GM21367 (cell line): ENCODE measurements at regions not wholly inside any gene's neighbourhood (a gene's known extent, or its start where the extent isn't known, plus 50 kb on each side); places are given as distances from the start of the nearest gene placed in this dataset.

Experiments used
- ATAC-seq: cut with Tn5 transposase; IDR thresholded peaks from one replicate; pipeline ENCODE4 v1.9.1; 2021; ENCODE audit not compliant: unreplicated experiment

DNA sequence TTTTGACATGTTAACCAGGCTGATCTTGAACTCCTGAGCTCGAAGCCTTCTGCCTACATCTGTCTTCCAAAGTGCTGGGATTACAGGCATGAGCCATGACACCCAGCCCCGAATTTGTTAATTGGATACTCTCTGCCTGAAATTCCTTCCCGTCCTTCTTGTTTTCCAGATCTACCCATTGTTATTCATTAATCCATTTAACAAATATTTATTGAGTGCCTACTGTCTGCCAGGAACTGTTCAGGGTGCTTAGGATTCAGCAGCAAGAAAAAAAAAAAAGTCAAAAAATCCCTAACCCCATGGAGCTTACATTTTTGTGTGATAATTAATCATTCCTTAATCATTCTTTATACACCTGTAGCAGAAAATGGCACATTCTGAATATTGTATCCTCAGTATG, 206.8 kb upstream of the FOXD3 start:
- no peak for ATAC-seq

GRCh38 chr1:63116016-63116415, 206.4 kb upstream of the FOXD3 start:
- no peak for ATAC-seq

DNA sequence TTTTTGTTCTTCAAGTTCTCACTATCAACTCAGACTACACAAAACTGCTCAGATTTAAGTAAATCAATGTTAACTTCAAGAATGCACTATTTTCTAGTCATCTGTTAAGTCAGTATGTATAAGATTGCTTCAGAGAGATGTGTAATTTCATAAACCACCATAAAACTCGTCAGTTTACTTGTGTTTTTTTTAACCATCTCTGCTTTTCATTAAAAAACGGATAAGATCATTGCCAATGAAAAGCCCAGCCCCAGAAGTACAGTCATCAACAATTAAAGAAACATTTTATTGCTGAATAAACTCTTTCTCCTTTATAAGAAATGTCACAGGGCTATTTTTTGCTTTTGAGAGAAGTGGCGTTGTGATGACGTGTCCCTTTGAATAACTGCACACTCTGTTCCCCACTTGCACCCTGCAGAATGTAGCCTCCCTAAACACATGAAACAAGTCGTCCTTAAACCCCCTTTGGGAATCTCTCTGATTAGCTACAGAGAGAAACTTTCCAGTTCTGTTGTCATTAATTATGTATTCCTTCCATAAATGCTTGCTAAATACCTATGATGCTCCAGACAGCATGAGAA, 202.7 kb upstream of the FOXD3 start:
- no peak for ATAC-seq

GRCh38 chr1:63122079-63122478, 200.3 kb upstream of the FOXD3 start:
- peak; percentile 37 for ATAC-seq

DNA sequence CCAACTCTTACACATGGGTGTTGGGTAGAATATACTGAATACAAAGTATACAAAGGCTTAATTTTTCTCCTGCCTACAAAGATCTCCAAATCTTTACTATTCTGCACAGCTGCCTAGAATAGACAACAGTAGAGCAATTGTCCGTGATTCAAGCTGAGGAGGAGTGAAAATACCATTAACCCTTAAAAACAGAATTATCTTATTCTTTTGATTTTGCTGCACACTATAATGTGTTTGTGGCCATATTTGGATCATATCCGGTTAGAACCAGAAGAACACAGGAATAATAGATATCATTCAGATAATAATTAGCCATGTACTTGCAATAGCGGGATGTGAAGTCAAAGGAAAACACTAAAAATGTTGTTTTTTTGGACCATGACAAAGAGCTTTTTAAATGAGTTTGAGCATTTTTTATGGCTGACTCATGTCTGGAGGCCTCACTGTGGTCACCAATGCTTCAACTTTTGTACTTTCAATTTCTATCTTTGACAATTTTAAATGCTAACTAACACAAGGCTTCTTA, 197.6 kb upstream of the FOXD3 start:
- peak; percentile 88 for ATAC-seq

GRCh38 chr1:63126104-63126503, 196.3 kb upstream of the FOXD3 start:
- ATAC-seq: no peak

- no peak for ATAC-seq
Observed at GRCh38 chr1:63127376-63127775, 195.0 kb upstream of the FOXD3 start.

GRCh38 chr1:63128556-63128955, 193.8 kb upstream of the FOXD3 start:
- no peak for ATAC-seq

GRCh38 chr1:63129184-63129583, 193.2 kb upstream of the FOXD3 start:
- ATAC-seq: no peak

- no peak for ATAC-seq
Observed at GRCh38 chr1:63129855-63130254, 192.5 kb upstream of the FOXD3 start.

DNA sequence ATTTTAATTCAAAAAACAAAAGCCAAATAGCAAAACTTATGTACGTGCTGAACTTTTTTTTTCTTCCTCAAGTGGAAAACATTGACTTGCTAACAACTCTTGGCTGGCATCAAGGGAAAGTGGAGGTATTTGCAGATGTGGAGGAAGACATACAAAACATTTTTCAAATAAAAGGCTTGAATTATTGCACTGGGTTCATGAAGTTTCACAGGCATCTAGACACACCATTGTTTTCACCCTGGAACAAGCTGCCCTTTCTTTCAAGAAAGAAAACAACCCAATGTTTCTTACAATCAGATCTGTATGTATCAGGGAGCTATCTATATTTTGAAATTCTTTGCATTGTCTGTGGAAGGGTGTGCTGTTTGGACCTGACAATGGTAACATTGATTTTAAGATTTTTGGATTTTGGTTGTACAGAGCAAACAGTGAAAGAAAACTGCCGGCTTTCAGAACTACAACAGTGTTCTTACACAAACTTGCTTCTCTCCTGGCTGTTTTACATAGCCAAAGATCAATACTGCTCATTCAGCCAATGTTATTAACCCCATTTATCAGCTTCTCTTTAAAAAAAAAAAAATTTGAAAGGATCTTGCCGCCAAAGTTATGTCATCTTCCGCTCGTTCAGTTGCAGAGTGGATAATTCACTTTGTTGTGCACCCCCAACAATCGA, 187.7 kb upstream of the FOXD3 start:
- no peak for ATAC-seq

GRCh38 chr1:63135174-63135512, 187.2 kb upstream of the FOXD3 start:
- no peak for ATAC-seq

DNA sequence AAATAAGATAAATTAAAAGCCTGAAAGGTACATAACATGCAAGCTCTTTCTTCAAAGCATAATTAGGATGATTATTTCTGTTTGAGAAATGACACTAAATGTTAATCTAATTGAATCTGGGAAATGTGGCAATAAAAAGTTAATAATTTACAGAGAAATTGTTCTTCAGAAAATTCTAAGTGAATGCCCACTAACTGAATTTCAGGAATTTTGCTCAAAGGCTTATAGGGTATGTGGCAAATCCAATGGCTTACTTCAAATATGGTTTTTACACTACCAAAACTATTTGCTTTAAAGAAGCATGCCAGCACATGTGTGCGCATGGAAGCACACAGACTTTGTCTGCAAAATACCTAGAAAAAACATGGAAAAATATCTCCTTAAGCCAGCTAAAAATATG, 186.6 kb upstream of the FOXD3 start:
- no peak for ATAC-seq

DNA sequence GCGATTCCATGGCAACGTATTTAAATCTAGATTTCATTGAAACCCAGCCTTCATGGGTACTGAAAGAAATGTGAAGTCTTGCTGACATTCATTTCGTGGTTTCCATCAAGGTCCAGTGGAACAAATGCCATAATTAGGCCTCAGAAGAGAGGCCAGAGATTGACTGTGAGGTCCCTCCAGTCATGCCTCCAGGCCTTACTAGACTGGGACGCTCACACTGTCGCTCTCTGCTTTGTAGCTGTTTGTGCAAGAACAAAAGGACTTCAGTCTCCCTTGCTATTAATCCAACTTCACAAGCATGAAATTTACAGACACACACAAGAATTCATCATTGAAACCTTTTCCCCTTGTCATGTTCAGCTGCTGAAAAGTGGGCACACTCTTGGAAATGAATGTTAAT, 180.4 kb upstream of the FOXD3 start:
- no peak for ATAC-seq

- no peak for ATAC-seq
Observed at GRCh38 chr1:63143482-63143881, 178.9 kb upstream of the FOXD3 start.

DNA sequence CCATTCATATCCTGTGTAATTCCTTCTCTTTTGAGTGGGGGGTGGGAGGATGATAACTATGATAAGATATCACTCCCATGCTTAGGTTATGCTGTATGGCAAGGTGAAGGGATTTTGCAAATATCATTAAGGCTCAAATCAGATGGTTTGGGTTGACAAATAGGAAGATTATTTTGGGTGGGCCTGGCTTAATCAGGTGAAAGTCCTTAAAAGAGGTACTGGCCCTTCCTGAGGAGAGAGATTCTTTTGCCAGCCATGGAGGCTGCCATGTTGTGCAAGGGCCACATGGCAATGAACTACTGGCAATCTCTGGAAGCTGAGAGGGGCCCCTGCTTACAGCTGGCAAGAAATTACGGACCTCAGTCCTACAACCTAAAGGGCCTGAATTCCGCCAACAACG, 174.6 kb upstream of the FOXD3 start:
- no peak for ATAC-seq

- peak; percentile 89 for ATAC-seq
Observed at GRCh38 chr1:63148825-63149645, 173.3 kb upstream of the FOXD3 start.

DNA sequence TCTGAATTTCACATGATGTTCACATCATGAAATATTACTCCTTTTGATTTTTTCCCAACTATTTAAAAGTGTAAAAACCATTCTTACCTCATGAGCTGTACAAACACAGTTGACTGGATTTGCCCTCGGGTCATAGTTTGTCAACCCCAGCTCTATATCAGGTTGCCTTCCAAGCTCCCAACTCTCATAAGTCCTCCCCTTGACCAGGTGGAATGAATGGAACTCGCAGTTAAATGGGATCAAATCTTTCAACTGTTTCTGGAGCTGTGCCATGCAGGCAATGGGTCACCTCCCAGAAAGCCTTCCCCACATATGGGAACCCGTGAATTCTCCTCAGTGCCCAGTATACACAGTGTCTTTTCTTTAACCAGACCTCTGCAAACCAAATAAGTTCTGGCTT, 169.8 kb upstream of the FOXD3 start:
- no peak for ATAC-seq

DNA sequence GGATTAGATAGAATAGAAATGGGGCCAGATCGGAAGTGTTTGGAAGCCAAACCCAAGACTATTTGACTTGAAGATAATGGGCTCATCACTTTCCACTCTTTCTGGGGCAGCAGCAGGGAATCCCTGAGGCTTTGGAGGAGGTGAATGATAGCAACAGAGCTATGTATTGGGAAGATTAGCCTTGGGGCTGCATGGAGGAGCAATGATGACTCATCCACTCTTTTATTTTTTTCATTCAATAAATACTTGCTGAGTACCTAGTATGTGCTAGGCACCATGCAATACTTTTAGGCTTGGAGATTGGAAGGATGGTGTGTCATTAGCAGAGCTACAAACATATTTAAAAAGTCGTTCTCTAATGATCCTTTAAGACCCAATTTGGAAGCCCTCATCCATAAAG, 166.9 kb upstream of the FOXD3 start:
- no peak for ATAC-seq

GRCh38 chr1:63157085-63157484, 165.3 kb upstream of the FOXD3 start:
- ATAC-seq: no peak

DNA sequence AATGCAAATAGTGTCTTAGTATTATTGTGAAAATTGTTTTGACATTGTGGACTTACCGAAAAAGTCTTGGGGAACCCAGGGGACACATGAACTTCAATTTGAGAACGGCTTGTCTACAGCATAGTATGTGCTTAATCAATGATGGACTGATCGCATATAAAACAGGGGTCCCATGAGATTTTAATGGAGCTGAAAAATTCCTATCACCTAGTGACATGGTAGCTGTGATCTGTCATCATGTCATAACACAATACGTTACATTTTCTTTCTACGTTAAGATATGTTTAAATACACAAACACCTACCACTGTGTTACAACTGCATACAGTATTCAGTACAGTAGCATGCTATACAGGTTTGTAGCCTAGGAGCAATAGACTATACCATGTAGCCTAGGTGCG, 153.3 kb upstream of the FOXD3 start:
- ATAC-seq: no peak

DNA sequence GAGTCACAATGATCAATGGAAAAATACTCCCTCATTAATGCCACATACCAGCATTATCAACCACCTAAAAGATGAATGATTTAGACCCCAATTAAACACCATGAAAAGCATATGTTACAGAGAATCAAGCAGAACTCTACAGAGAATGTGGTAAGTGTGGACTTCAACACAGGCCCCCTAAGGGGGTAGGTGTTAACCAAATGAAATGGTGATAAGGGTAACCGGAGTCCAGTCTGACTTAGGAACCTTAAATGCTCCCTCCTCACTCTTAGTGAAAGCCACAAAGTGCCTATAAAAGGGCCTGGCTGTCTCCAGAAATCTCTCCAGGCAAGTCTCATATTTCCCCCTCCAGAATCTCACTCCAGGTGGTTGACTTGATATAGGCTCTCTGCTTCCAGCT, 149.2 kb upstream of the FOXD3 start:
- no peak for ATAC-seq
